ENCODE measurements at regions not wholly inside any gene's neighbourhood (a gene's known extent, or its start where the extent isn't known, plus 50 kb on each side); places are given as distances from the start of the nearest gene placed in this dataset.

GRCh38 chr4:162920649-162921048 is 246.0 kb downstream of the NAF1 start:
- Histone ChIP-seq H3K4me1 (ENCODE audit: insufficient read depth) (no peaks in the 10 kb centered on the region), H3K4me3 (ENCODE audit: low read depth, low read length) (no peak overlapping the region), H3K36me3 (ENCODE audit: insufficient read depth) (no peaks in the 10 kb centered on the region), H3K27ac (ENCODE audit: low read depth) (no peak overlapping the region)
- WGBS: 26% methylated on average over 3 of the region's 3 CpGs
- DNase-seq (ENCODE audit: extremely low spot score): no peak

DNA sequence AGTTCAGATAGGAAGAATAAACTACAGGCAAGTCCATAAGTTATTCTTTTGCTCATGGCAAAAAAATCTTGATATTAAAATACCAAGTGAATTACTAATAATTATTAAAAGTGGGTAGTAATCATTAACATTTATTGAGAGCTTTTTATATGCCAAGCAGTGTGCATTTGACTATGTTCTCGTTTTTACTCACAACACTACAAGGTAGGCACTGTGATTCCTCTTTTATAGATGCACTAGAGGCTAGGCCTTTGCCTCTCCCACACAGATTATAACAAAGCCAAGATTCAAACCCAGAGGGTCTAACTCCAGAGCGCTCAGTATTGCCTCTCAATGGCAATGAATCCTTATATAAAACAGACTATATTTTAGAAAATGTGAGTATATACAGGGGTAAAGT is 254.2 kb downstream of the NAF1 start:
- H3K27ac ChIP-seq (ENCODE audit: low read depth): no peak overlapping the region
- no peak for DNase-seq (ENCODE audit: extremely low spot score)
- WGBS: 79% methylated on average over 2 of the region's 2 CpGs
- H3K4me1 ChIP-seq (ENCODE audit: insufficient read depth): no peaks in the 10 kb centered on the region
- H3K4me3 ChIP-seq (ENCODE audit: low read depth, low read length): no peak overlapping the region
- H3K36me3 ChIP-seq (ENCODE audit: insufficient read depth): no peaks in the 10 kb centered on the region

- Histone ChIP-seq H3K36me3 (ENCODE audit: insufficient read depth) (no peaks in the 10 kb centered on the region), H3K27ac (ENCODE audit: low read depth) (no peak overlapping the region), H3K4me3 (ENCODE audit: low read depth, low read length) (no peak overlapping the region), H3K4me1 (ENCODE audit: insufficient read depth) (no peaks in the 10 kb centered on the region)
- DNase-seq (ENCODE audit: extremely low spot score): no peak
- 87% methylated on average over 3 of the region's 3 CpGs for WGBS
Measured at GRCh38 chr4:162911349-162911748, 255.3 kb downstream of the NAF1 start.

- no peak overlapping the region for H3K27ac ChIP-seq (ENCODE audit: low read depth)
- H3K36me3 ChIP-seq (ENCODE audit: insufficient read depth): no peaks in the 10 kb centered on the region
- no peak for DNase-seq (ENCODE audit: extremely low spot score)
- H3K4me1 ChIP-seq (ENCODE audit: insufficient read depth): no peaks in the 10 kb centered on the region
- WGBS: 74% methylated on average over 2 of the region's 2 CpGs
- no peak overlapping the region for H3K4me3 ChIP-seq (ENCODE audit: low read depth, low read length)
Measured at GRCh38 chr4:162909952-162910351, 256.7 kb downstream of the NAF1 start.

DNA sequence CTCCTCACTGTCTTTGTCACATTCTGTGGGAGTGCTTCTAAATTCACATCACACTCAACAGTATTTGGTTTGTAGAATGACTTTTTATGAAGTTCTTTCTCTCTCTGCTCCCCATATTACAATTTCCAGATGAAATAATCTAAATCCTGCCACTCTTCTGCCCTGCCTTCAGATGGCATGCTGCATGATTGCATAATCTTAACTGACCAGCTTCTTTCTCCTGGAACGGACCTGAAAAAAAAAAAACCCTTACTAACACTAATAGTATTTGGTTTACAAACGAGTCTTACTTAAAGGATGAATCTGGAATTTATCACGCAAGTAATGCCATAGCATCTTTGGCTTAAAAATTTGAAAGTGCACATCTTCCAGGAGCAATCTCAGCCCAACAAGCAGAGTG is 272.3 kb downstream of the NAF1 start:
- Histone ChIP-seq H3K36me3 (ENCODE audit: insufficient read depth) (no peaks in the 10 kb centered on the region), H3K4me3 (ENCODE audit: low read depth, low read length) (no peak overlapping the region), H3K27ac (ENCODE audit: low read depth) (no peak overlapping the region), H3K4me1 (ENCODE audit: insufficient read depth) (no peaks in the 10 kb centered on the region)
- no peak for DNase-seq (ENCODE audit: extremely low spot score)
- 31% methylated on average over 3 of the region's 3 CpGs for WGBS

GRCh38 chr4:162891788-162892707 is 274.6 kb downstream of the NAF1 start:
- Histone ChIP-seq H3K4me3 (ENCODE audit: low read depth, low read length) (no peak overlapping the region), H3K4me1 (ENCODE audit: insufficient read depth) (no peaks in the 10 kb centered on the region), H3K27ac (ENCODE audit: low read depth) (no peak overlapping the region), H3K36me3 (ENCODE audit: insufficient read depth) (no peaks in the 10 kb centered on the region)
- WGBS: 44% methylated on average over 3 of the region's 3 CpGs
- no peak for DNase-seq (ENCODE audit: extremely low spot score)

GRCh38 chr4:162878096-162878495 is 288.6 kb downstream of the NAF1 start:
- Histone ChIP-seq H3K36me3 (ENCODE audit: insufficient read depth) (no peaks in the 10 kb centered on the region), H3K4me3 (ENCODE audit: low read depth, low read length) (no peak overlapping the region), H3K27ac (ENCODE audit: low read depth) (no peak overlapping the region), H3K4me1 (ENCODE audit: insufficient read depth) (no peaks in the 10 kb centered on the region)
- DNase-seq (ENCODE audit: extremely low spot score): no peak
- WGBS: 56% methylated on average over 1 of the region's 1 CpG

- 74% methylated on average over 2 of the region's 2 CpGs for WGBS
- no peak overlapping the region for H3K4me3 ChIP-seq (ENCODE audit: low read depth, low read length)
- no peak overlapping the region for H3K27ac ChIP-seq (ENCODE audit: low read depth)
- H3K4me1 ChIP-seq (ENCODE audit: insufficient read depth): no peaks in the 10 kb centered on the region
- DNase-seq (ENCODE audit: extremely low spot score): no peak
- H3K36me3 ChIP-seq (ENCODE audit: insufficient read depth): no peaks in the 10 kb centered on the region
Measured at GRCh38 chr4:162874748-162875147, 291.9 kb downstream of the NAF1 start.

- Histone ChIP-seq H3K4me3 (ENCODE audit: low read depth, low read length) (no peak overlapping the region), H3K4me1 (ENCODE audit: insufficient read depth) (no peaks in the 10 kb centered on the region), H3K36me3 (ENCODE audit: insufficient read depth) (no peaks in the 10 kb centered on the region), H3K27ac (ENCODE audit: low read depth) (no peak overlapping the region)
- WGBS: 52% methylated on average over 4 of the region's 4 CpGs
- no peak for DNase-seq (ENCODE audit: extremely low spot score)
Measured at GRCh38 chr4:162871990-162872389, 294.7 kb downstream of the NAF1 start.

- no peak overlapping the region for H3K27ac ChIP-seq (ENCODE audit: low read depth)
Measured at GRCh38 chr4:162869157-162869556, 297.5 kb downstream of the NAF1 start.

GRCh38 chr4:162866565-162866964 is 300.1 kb downstream of the NAF1 start:
- 87% methylated on average over 2 of the region's 2 CpGs for WGBS
- Histone ChIP-seq H3K4me3 (ENCODE audit: low read depth, low read length) (no peak overlapping the region), H3K4me1 (ENCODE audit: insufficient read depth) (no peaks in the 10 kb centered on the region), H3K27ac (ENCODE audit: low read depth) (no peak overlapping the region), H3K36me3 (ENCODE audit: insufficient read depth) (no peaks in the 10 kb centered on the region)
- no peak for DNase-seq (ENCODE audit: extremely low spot score)

More at GRCh38 chr4:162869157-162869556, 297.5 kb downstream of the NAF1 start:
- Histone ChIP-seq H3K36me3 (ENCODE audit: insufficient read depth) (no peaks in the 10 kb centered on the region), H3K4me1 (ENCODE audit: insufficient read depth) (no peaks in the 10 kb centered on the region), H3K4me3 (ENCODE audit: low read depth, low read length) (no peak overlapping the region)
- no peak for DNase-seq (ENCODE audit: extremely low spot score)

GRCh38 chr4:162865102-162865501 is 301.6 kb downstream of the NAF1 start:
- Histone ChIP-seq H3K27ac (ENCODE audit: low read depth) (no peak overlapping the region), H3K4me3 (ENCODE audit: low read depth, low read length) (no peak overlapping the region), H3K4me1 (ENCODE audit: insufficient read depth) (no peaks in the 10 kb centered on the region), H3K36me3 (ENCODE audit: insufficient read depth) (no peaks in the 10 kb centered on the region)
- no peak for DNase-seq (ENCODE audit: extremely low spot score)
- WGBS: 73% methylated on average over 2 of the region's 2 CpGs

GRCh38 chr4:162853788-162854187 is 312.9 kb downstream of the NAF1 start:
- no peaks in the 10 kb centered on the region for H3K36me3 ChIP-seq (ENCODE audit: insufficient read depth)
- H3K4me3 ChIP-seq (ENCODE audit: low read depth, low read length): no peak overlapping the region
- no peak for DNase-seq (ENCODE audit: extremely low spot score)
- H3K27ac ChIP-seq (ENCODE audit: low read depth): no peak overlapping the region
- H3K4me1 ChIP-seq (ENCODE audit: insufficient read depth): no peaks in the 10 kb centered on the region
- 59% methylated on average over 3 of the region's 3 CpGs for WGBS

- no peak overlapping the region for H3K4me3 ChIP-seq (ENCODE audit: low read depth, low read length)
- DNase-seq (ENCODE audit: extremely low spot score): no peak
- no peaks in the 10 kb centered on the region for H3K4me1 ChIP-seq (ENCODE audit: insufficient read depth)
- no peaks in the 10 kb centered on the region for H3K36me3 ChIP-seq (ENCODE audit: insufficient read depth)
- H3K27ac ChIP-seq (ENCODE audit: low read depth): no peak overlapping the region
- WGBS: 67% methylated on average over 4 of the region's 4 CpGs
Measured at GRCh38 chr4:162852642-162853041, 314.0 kb downstream of the NAF1 start.

Measured in urinary bladder (tissue), 3 donors.